T-helper 2 cell treated with Interferon-gamma antibody and Interleukin-4, amounts not matched to agents 5 μg/mL and 100 μg/mL, for 36 hours (primary cell): ENCODE measurements at regions not wholly inside any gene's neighbourhood (a gene's known extent, or its start where the extent isn't known, plus 50 kb on each side); places are given as distances from the start of the nearest gene placed in this dataset.

Experiments
- DNase-seq: peaks from one replicate; pipeline ENCODE4 v3.0.0; 2021; ENCODE audit warnings: low spot score
- H3K27ac Mint-ChIP-seq: one replicate; pipeline ENCODE4 v1.8.0; 2021; ENCODE audit warnings: mild to moderate bottlenecking, mixed read lengths
- H3K27me3 Mint-ChIP-seq: one replicate; pipeline ENCODE4 v1.8.0; 2021; ENCODE audit warnings: low read depth, mixed read lengths
- H3K36me3 Mint-ChIP-seq: one replicate; pipeline ENCODE4 v1.8.0; 2021; ENCODE audit warnings: low read depth, mixed read lengths
- H3K4me1 Mint-ChIP-seq: one replicate; pipeline ENCODE4 v1.8.0; 2021; ENCODE audit warnings: low read depth, mixed read lengths
- H3K4me3 Mint-ChIP-seq: one replicate; pipeline ENCODE4 v1.8.0; 2022; ENCODE audit warnings: mild to moderate bottlenecking, moderate library complexity, mixed read lengths
- H3K9me3 Mint-ChIP-seq: one replicate; pipeline ENCODE4 v1.8.0; 2021; ENCODE audit warnings: mixed read lengths

GRCh38 chr4:3708103-3708510 is 58.1 kb upstream of the ADRA2C start:
- Mint-ChIP-seq H3K4me1 (no peaks in the 10 kb centered on the region), H3K4me3 (no peak overlapping the region), H3K9me3 (no peaks in the 10 kb centered on the region), H3K36me3 (no peaks in the 10 kb centered on the region), H3K27me3 (peaks cover 2% of the 10 kb centered on the region), H3K27ac (no peak overlapping the region)
- no peak for DNase-seq

DNA sequence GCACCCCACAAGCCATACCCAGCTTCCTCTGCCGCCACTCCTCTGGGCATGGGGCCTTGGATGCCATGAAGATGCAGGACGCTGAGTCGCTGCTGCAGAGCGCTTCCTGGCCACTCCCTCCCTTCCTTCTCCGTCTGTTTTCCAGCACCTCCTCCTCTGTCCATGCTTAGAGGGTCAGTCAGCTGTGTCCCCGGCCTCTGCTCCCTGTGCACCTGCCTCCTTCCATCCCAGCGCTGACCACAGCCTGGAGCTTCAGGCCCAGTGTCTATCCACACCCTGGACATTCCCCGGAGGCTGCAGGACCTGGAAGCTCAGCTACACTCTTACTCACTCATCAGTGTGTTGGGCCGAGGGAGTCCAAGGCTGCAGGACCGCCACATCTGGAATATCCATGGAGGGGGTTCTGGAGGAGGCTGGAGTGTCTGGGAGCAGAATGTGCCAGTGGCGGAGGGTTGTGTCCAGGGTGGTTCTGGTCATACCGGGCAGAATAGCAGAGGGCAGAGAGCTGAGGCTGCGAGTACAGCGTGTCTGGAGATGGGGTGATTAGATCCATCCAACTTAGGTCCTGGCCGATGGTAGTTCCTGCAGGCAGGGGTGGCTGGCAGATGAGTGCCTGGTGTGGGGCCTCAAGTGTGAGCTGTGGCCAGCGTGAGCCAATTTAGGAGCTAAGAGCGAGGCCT is 58.6 kb upstream of the ADRA2C start:
- no peaks in the 10 kb centered on the region for H3K9me3 Mint-ChIP-seq
- peaks cover 2% of the 10 kb centered on the region for H3K27me3 Mint-ChIP-seq
- no peak overlapping the region for H3K27ac Mint-ChIP-seq
- DNase-seq = no peak
- no peaks in the 10 kb centered on the region for H3K36me3 Mint-ChIP-seq
- H3K4me3 Mint-ChIP-seq = no peak overlapping the region
- H3K4me1 Mint-ChIP-seq = no peaks in the 10 kb centered on the region

- Mint-ChIP-seq H3K36me3 (no peaks in the 10 kb centered on the region), H3K4me3 (no peak overlapping the region), H3K4me1 (no peaks in the 10 kb centered on the region), H3K9me3 (no peaks in the 10 kb centered on the region), H3K27me3 (peaks cover 2% of the 10 kb centered on the region), H3K27ac (no peak overlapping the region)
- no peak for DNase-seq
Measured at GRCh38 chr4:3706565-3707422, 59.4 kb upstream of the ADRA2C start.

- Mint-ChIP-seq H3K4me3 (no peak overlapping the region), H3K36me3 (no peaks in the 10 kb centered on the region), H3K27ac (no peak overlapping the region), H3K4me1 (no peaks in the 10 kb centered on the region), H3K27me3 (peaks cover 2% of the 10 kb centered on the region), H3K9me3 (no peaks in the 10 kb centered on the region)
- DNase-seq = no peak
Measured at GRCh38 chr4:3706111-3706511, 60.1 kb upstream of the ADRA2C start.

DNA sequence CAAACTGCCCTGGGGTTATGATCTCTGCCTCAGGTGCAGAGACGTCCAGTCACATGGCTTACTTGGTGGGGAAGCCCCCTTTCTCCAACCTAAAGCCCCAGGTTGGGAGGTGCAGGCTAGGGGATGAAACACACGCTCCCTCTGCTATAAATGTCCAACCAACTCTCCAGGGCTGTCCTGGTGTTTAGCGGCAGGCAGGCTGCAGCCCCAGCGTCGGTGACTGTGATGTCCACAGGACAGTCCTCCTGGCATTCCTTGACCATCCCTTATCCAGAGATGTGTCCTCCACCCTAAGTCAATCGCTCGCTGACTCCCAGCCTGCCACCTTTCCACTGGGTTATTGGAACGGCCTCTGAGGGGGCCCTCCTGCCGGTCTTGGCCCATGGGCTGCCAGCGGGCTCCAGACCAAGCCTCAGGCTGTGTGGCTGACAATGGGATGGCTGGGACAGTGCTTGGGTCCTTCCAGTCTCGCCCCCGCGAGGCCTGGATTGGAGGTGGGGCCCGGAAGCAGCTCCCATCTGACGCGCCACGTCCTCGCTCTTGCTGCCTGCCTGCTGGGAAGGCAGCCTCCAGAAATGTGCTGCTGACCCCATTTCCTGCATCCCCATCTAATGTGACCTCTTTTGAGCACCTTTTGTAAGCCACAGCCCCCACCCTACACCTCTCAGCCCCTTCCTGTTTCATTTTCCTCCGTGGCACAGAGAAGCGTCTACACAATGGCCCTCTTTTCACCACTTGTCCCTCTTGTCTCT is 60.8 kb upstream of the ADRA2C start:
- Mint-ChIP-seq H3K4me1 (no peaks in the 10 kb centered on the region), H3K36me3 (no peaks in the 10 kb centered on the region), H3K27me3 (peaks cover 2% of the 10 kb centered on the region), H3K9me3 (no peaks in the 10 kb centered on the region), H3K27ac (no peak overlapping the region), H3K4me3 (no peak overlapping the region)
- DNase-seq = no peak

DNA sequence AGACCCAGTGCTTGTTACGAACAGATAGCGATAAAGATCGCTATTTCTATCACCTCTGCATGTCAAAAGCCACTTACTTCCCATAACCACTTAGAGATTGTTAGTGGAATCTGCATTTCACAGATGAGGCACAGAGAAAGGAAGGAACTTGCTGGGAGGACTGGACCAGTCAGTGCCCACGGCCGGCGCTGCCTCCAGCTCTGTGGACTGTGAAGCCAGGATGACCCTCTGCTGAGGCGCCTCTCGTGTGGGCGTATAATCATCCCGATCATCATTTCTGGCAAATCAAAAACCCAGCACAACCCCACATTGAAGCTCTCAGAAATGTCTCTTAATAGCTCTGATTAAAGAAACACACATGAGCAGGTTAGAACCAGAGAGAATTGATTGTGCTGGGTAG is 61.5 kb upstream of the ADRA2C start:
- Mint-ChIP-seq H3K27ac (no peak overlapping the region), H3K4me1 (no peaks in the 10 kb centered on the region), H3K36me3 (no peaks in the 10 kb centered on the region), H3K4me3 (no peak overlapping the region), H3K27me3 (peaks cover 2% of the 10 kb centered on the region), H3K9me3 (no peaks in the 10 kb centered on the region)
- no peak for DNase-seq

DNA sequence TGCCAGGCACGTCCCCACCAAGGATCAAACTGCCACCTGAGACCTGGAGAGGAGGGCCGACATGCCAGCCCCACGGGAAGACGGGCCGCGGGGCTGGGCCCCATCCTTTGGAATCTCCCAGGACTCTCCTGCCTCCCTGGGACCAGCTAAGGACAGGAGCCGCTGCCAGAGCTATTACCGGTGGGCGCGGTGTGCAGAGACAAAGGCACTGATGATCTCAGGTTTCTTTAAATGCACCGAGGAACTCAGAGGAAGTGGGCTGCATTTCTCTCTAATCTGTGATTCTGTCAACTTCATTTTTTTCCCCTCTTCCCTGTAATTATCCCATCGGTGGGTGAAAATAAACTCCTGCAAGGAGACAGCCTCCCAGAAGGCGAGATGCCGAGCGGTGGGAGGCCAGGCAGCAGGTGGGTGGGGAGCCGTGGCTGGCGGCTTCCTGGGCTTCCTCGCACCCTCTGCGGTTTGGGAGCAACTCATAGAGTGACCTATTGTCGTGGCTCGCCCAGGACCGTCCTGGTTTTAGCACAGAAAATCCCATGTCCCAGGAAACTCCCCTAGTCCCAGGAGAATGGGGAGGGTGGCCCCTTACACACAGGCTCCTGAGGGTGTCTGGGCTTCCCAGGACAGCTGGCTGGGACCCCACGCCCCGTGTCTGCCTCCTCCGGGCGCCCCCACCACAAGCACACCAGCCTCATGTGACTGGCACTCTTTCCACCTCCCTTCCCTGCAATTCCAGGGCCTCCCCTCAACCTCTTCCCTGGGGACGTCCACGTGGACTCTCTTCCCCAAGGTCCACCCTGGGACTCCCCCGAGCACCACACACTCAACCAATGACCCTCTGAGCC is 62.3 kb upstream of the ADRA2C start:
- Mint-ChIP-seq H3K9me3 (no peaks in the 10 kb centered on the region), H3K4me3 (no peak overlapping the region), H3K27me3 (peaks cover 2% of the 10 kb centered on the region), H3K36me3 (no peaks in the 10 kb centered on the region), H3K4me1 (no peaks in the 10 kb centered on the region), H3K27ac (no peak overlapping the region)
- no peak for DNase-seq

GRCh38 chr4:3703343-3703676 is 62.9 kb upstream of the ADRA2C start:
- Mint-ChIP-seq H3K4me1 (no peaks in the 10 kb centered on the region), H3K27me3 (peaks cover 2% of the 10 kb centered on the region)
- DNase-seq = no peak

GRCh38 chr4:3702561-3703221 is 63.5 kb upstream of the ADRA2C start:
- Mint-ChIP-seq H3K9me3 (no peaks in the 10 kb centered on the region), H3K4me3 (no peak overlapping the region), H3K27ac (no peak overlapping the region), H3K36me3 (no peaks in the 10 kb centered on the region), H3K27me3 (peaks cover 2% of the 10 kb centered on the region), H3K4me1 (no peaks in the 10 kb centered on the region)
- DNase-seq = no peak

More at GRCh38 chr4:3703343-3703676, 62.9 kb upstream of the ADRA2C start:
- H3K9me3 Mint-ChIP-seq = no peaks in the 10 kb centered on the region
- H3K4me3 Mint-ChIP-seq = no peak overlapping the region
- H3K36me3 Mint-ChIP-seq = no peaks in the 10 kb centered on the region
- H3K27ac Mint-ChIP-seq = no peak overlapping the region

DNA sequence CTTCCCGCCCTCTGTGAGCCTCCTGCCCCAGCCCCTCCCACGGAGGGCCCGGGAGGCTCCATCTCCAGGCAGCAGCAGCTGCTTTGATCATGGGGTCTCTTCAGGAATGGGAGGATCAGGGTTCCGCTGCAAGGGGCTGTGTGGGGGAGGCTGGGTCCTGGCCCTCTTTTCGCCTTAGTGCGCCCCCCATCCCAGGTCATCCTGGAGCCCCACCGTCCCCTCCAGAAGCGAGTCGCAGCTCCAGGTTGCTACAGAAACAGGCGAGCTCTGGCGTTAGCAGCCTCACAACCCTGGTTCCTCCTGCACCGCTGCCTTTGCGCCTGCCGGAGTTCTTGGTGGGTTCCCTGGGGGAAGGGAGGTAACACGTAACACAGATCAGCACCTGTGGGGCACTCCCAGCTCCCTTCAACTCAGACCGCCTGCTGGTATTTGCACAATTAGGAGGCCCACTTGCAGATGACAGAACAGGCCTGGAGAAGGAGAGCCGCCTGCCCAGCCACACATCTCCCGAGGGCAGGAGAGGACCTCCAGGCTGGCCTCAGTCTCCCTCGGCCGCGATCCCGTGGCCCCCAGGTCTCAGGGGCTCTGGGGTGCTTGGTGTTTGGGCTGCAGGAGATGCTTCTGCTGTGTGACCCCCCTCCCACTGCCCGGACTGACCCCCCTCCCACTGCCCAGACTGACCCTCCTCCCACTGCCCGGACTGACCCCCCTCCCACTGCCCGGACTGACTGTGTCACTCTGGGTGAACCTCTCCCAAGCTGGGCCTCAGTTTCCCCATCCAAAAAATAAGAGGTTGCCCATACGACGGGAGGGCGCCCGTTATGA is 64.2 kb upstream of the ADRA2C start:
- Mint-ChIP-seq H3K4me3 (no peak overlapping the region), H3K9me3 (no peaks in the 10 kb centered on the region), H3K27me3 (peaks cover 2% of the 10 kb centered on the region), H3K27ac (no peak overlapping the region), H3K4me1 (no peaks in the 10 kb centered on the region), H3K36me3 (no peaks in the 10 kb centered on the region)
- no peak for DNase-seq

DNA sequence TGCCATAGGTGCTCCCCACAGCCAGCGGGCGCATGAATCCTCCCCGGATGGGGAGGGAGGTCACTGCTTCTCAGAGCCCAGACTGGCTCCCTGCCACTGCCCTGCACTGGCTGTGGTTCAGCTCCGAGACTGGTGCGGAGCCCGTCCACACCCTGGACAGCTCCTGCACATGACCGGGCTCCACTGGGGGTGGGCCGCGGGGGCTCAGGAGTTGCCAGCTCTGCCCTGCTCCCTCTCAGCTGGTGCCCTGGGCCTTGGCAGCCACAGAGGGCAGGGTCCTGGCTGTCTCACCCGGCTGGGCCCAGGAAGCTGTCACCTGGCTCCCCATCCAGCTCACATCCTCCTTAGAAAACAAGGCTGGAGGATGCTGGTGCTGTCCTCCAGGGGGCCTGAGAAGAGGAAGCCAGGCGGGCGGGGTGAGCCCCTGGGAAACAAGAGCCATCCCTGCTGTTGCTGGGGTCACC is 64.9 kb upstream of the ADRA2C start:
- no peak for DNase-seq
- no peak overlapping the region for H3K4me3 Mint-ChIP-seq
- H3K9me3 Mint-ChIP-seq = no peaks in the 10 kb centered on the region
- peaks cover 2% of the 10 kb centered on the region for H3K27me3 Mint-ChIP-seq
- no peaks in the 10 kb centered on the region for H3K36me3 Mint-ChIP-seq
- H3K27ac Mint-ChIP-seq = no peak overlapping the region
- H3K4me1 Mint-ChIP-seq = no peaks in the 10 kb centered on the region

- Mint-ChIP-seq H3K27me3 (peaks cover 2% of the 10 kb centered on the region), H3K4me1 (no peaks in the 10 kb centered on the region), H3K27ac (no peak overlapping the region), H3K9me3 (no peaks in the 10 kb centered on the region), H3K4me3 (no peak overlapping the region), H3K36me3 (no peaks in the 10 kb centered on the region)
- no peak for DNase-seq
Measured at GRCh38 chr4:3700736-3701135, 65.4 kb upstream of the ADRA2C start.
